PC-9 (cell line): ENCODE measurements at regions not wholly inside any gene's neighbourhood (a gene's known extent, or its start where the extent isn't known, plus 50 kb on each side); places are given as distances from the start of the nearest gene placed in this dataset.

Source experiments
- BruUV-seq: library from RNA; stranded (reverse); fragments of 400-500 nt; replicated peaks from 2 replicates; lab custom pipeline; 2021; lab: Mats Ljungman, UMichigan
- CTCF ChIA-PET: fragments of 300-600 bp; sonication (Branson Sonifier 250); formaldehyde crosslinking; loops from one replicate; lab custom pipeline; 2022; ENCODE audit warnings: antibody characterized with exemption; lab: Charles Lee
- POLR2A ChIA-PET: fragments of 300-600 bp; sonication (Branson Sonifier 250); formaldehyde crosslinking; loops from one replicate; lab custom pipeline; 2022; ENCODE audit warnings: antibody characterized with exemption; ENCODE audit not compliant: unreplicated experiment; lab: Charles Lee
- DNase-seq, 2 experiments: peaks; one replicate each; pipeline versions ENCODE4 v3.0.0 to v3.0.0-alpha.2; 2015 to 2022; ENCODE audit warnings: mixed read lengths in 1 of 2
- H2AFZ ChIP-seq: fragments of 200-600 bp; sonication (generic); 2 replicates; pipeline ENCODE4 v1.8.1; 2017; ENCODE audit warnings: antibody characterized with exemption
- H3F3A ChIP-seq: fragments of 200-600 bp; sonication (generic); 2 replicates; pipeline ENCODE4 v1.8.1; 2017; ENCODE audit warnings: antibody characterized with exemption, mild to moderate bottlenecking, low read depth; ENCODE audit not compliant: insufficient read depth
- H3K27ac ChIP-seq: fragments of 200-600 bp; sonication (generic); 2 replicates; pipeline ENCODE4 v1.6.1; 2016; ENCODE audit warnings: mixed run types
- H3K27me3 ChIP-seq: fragments of 200-600 bp; sonication (generic); 2 replicates; pipeline ENCODE4 v1.6.1; 2016; ENCODE audit warnings: low read depth, mixed run types; ENCODE audit not compliant: insufficient read depth
- H3K36me3 ChIP-seq: fragments of 200-600 bp; sonication (generic); 2 replicates; pipeline ENCODE4 v1.6.1; 2016; ENCODE audit warnings: low read depth, mixed run types
- H3K4me1 ChIP-seq: fragments of 200-600 bp; sonication (generic); replicated peaks from 2 replicates; pipeline ENCODE4 v1.6.1; 2016; ENCODE audit warnings: mixed run types; ENCODE audit not compliant: insufficient read depth
- H3K4me2 ChIP-seq: fragments of 200-600 bp; sonication (generic); 2 replicates; pipeline ENCODE4 v1.6.1; 2017; ENCODE audit warnings: mixed run types
- H3K4me3 ChIP-seq: fragments of 200-600 bp; sonication (generic); 2 replicates; pipeline ENCODE4 v1.6.1; 2016; ENCODE audit warnings: mixed run types
- H3K79me2 ChIP-seq: fragments of 200-600 bp; sonication (generic); 2 replicates; pipeline ENCODE4 v1.6.1; 2017; ENCODE audit warnings: low read depth, mixed run types
- H3K9me2 ChIP-seq: fragments of 200-600 bp; sonication (generic); 2 replicates; pipeline ENCODE4 v1.8.1; 2017; ENCODE audit warnings: mild to moderate bottlenecking; ENCODE audit not compliant: insufficient read depth
- H3K9me3 ChIP-seq: fragments of 200-600 bp; sonication (generic); 2 replicates; pipeline ENCODE4 v1.8.1; 2016; ENCODE audit warnings: low read depth; ENCODE audit not compliant: insufficient read depth
- H4K20me1 ChIP-seq: fragments of 200-600 bp; sonication (generic); 2 replicates; pipeline ENCODE4 v1.8.1; 2017; ENCODE audit not compliant: insufficient read depth
- EZH2 ChIP-seq: fragments of 200-600 bp; sonication (generic); IDR thresholded peaks from 2 replicates; pipeline ENCODE4 v1.8.0; 2017; ENCODE audit warnings: antibody characterized with exemption, low read depth
- intact Hi-C: fragments of 100-400 bp; cut with micrococcal nuclease; formaldehyde crosslinking; loops from one replicate; pipeline ENCODE4 v1.10.0; 2022; ENCODE audit not compliant: unreplicated experiment
- TF ChIP-seq, protein P1 (sequence below): fragments of 200-600 bp; sonication (generic); conservative IDR thresholded peaks from 2 replicates; pipeline ENCODE4 v1.6.1; 2017; ENCODE audit warnings: mixed run types, antibody characterized with exemption, mild to moderate bottlenecking, moderate library complexity

DNA sequence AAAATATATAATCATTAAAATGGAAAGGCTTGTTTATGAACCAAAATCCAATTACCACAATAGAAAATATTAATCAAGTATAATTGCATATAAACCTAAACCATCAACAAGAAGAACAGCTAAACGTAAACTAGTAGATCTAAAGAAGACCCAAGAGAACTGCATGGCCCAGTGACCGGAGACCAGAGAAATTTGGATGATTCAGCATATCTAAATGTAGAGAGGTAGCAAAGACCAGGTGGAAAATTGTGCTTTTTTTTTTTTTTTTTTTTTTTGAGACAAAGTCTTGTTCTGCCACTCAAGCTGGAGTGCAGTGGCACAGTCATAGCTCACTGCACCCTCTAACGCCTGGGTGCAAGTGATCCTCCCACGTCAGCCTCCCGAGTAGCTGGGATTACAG, 207.2 kb upstream of the SEMA3E start:
- H3K27me3 ChIP-seq = no peaks in the 10 kb centered on the region
- H4K20me1 ChIP-seq = no peaks in the 10 kb centered on the region
- no peaks in the 10 kb centered on the region for H3F3A ChIP-seq
- no peak for TF ChIP-seq EZH2
- TF ChIP-seq, protein P1, sequence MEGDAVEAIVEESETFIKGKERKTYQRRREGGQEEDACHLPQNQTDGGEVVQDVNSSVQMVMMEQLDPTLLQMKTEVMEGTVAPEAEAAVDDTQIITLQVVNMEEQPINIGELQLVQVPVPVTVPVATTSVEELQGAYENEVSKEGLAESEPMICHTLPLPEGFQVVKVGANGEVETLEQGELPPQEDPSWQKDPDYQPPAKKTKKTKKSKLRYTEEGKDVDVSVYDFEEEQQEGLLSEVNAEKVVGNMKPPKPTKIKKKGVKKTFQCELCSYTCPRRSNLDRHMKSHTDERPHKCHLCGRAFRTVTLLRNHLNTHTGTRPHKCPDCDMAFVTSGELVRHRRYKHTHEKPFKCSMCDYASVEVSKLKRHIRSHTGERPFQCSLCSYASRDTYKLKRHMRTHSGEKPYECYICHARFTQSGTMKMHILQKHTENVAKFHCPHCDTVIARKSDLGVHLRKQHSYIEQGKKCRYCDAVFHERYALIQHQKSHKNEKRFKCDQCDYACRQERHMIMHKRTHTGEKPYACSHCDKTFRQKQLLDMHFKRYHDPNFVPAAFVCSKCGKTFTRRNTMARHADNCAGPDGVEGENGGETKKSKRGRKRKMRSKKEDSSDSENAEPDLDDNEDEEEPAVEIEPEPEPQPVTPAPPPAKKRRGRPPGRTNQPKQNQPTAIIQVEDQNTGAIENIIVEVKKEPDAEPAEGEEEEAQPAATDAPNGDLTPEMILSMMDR = no peak
- no peaks in the 10 kb centered on the region for H3K36me3 ChIP-seq
- no peaks in the 10 kb centered on the region for H3K9me2 ChIP-seq
- ChIA-PET CTCF (no interaction called here), POLR2A (no interaction called here)
- intact Hi-C loops = no loop called here
- no peak for DNase-seq
- H2AFZ ChIP-seq = no peak overlapping the region
- no peak overlapping the region for H3K27ac ChIP-seq
- no peaks in the 10 kb centered on the region for H3K9me3 ChIP-seq
- H3K4me3 ChIP-seq = no peak overlapping the region
- BruUV-seq = no TSS peak
- no peaks in the 10 kb centered on the region for H3K79me2 ChIP-seq
- no peak overlapping the region for H3K4me2 ChIP-seq
- no peaks in the 10 kb centered on the region for H3K4me1 ChIP-seq

DNA sequence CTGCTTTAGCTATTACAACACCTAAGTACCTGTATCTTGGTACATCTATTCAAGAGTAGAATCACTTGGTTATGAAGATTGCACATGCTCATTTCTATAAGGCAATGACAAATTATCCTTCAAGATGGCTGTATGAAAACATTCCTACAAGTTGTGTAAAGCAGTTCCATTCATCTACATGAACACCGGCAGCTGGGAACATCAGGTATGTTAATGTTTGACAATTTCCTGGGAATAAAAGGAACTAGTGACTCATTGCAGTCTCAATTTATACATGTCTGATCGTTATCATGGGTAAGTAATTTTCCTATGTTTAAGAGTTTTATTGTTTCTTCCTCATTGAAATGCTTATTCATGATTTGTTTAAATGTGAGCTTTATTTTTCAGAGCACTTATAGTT, 203.2 kb upstream of the SEMA3E start:
- ChIA-PET CTCF (no interaction called here), POLR2A (no interaction called here)
- no peak overlapping the region for H3K4me2 ChIP-seq
- H3K36me3 ChIP-seq = no peaks in the 10 kb centered on the region
- no peak overlapping the region for H3K4me3 ChIP-seq
- H4K20me1 ChIP-seq = no peaks in the 10 kb centered on the region
- H3K4me1 ChIP-seq = no peaks in the 10 kb centered on the region
- intact Hi-C loops = no loop called here
- no peaks in the 10 kb centered on the region for H3K27me3 ChIP-seq
- H3K79me2 ChIP-seq = no peaks in the 10 kb centered on the region
- 0 out of 2 replicates have a peak overlapping the region, but pooled peaks have one; percentile 48 for H2AFZ ChIP-seq
- H3K27ac ChIP-seq = no peak overlapping the region
- no TSS peak for BruUV-seq
- DNase-seq = peak in 1 of 2 experiments; percentile 60
- no peaks in the 10 kb centered on the region for H3K9me3 ChIP-seq
- H3K9me2 ChIP-seq = no peaks in the 10 kb centered on the region
- no peak for TF ChIP-seq EZH2
- no peaks in the 10 kb centered on the region for H3F3A ChIP-seq

DNA sequence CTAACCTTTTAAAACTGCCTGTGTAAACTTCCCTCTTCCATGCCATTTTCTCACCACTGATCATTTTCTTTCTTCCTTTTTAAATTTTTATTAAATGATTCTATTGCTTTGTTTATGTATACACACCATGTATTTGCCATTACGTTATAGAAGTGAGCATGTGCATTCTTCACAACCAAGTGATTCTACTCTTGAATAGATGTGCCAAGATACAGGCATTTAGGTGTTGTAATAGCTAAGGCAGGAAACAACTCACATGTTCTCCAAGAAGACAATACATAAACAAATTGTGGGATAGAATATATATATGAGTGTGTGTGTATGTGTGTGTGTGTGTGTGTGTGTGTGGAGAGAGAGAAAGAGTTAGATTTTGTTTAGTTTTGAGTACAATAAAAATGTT, 202.6 kb upstream of the SEMA3E start:
- Histone ChIP-seq H3K9me2 (no peaks in the 10 kb centered on the region; the same call in 1 of the 2 replicates), H3K79me2 (no peaks in the 10 kb centered on the region), H3K4me3 (no peak overlapping the region), H4K20me1 (no peaks in the 10 kb centered on the region), H3K36me3 (no peaks in the 10 kb centered on the region), H3K27me3 (no peaks in the 10 kb centered on the region), H3K27ac (no peak overlapping the region), H3K9me3 (no peaks in the 10 kb centered on the region), H3F3A (no peaks in the 10 kb centered on the region), H3K4me2 (no peak overlapping the region), H3K4me1 (no peaks in the 10 kb centered on the region), H2AFZ (no peak overlapping the region)
- no peak for DNase-seq
- CTCF ChIA-PET = no interaction called here
- no TSS peak for BruUV-seq
- POLR2A ChIA-PET = no interaction called here
- intact Hi-C loops = no loop called here
- TF ChIP-seq EZH2 = no peak
- TF ChIP-seq, protein P1 = no peak

DNA sequence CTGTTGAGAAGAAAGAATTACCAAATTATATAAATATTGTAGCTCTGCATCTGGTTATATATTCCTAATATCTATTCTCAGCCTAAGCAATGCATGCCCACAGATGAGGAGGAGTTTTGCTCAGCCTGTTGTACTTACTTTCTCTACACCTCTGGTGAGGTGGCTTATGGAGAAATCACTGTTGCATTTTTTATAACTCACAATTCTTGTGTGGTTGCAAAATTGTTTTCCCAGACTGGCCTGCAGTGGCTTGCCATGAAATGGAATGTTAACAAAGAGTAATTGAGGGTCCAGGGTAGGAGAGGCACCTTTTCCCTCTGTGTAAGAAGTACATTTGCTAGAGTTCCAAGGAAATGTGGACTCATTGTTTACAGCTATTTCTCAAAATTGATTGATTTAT, 202.0 kb upstream of the SEMA3E start:
- Histone ChIP-seq H3K4me1 (no peaks in the 10 kb centered on the region), H3K4me3 (no peak overlapping the region), H3K36me3 (no peaks in the 10 kb centered on the region), H3F3A (no peaks in the 10 kb centered on the region), H2AFZ (no peak overlapping the region), H3K27me3 (no peaks in the 10 kb centered on the region), H3K79me2 (no peaks in the 10 kb centered on the region), H4K20me1 (no peaks in the 10 kb centered on the region), H3K9me3 (no peaks in the 10 kb centered on the region), H3K4me2 (no peak overlapping the region), H3K9me2 (no peaks in the 10 kb centered on the region; the same call in 1 of the 2 replicates), H3K27ac (no peak overlapping the region)
- TF ChIP-seq EZH2 = no peak
- TF ChIP-seq, protein P1 = no peak
- no peak for DNase-seq
- intact Hi-C loops = no loop called here
- no TSS peak for BruUV-seq
- POLR2A ChIA-PET = no interaction called here
- CTCF ChIA-PET = no interaction called here
